GM12865 (cell line): ENCODE measurements at regions not wholly inside any gene's neighbourhood (a gene's known extent, or its start where the extent isn't known, plus 50 kb on each side); places are given as distances from the start of the nearest gene placed in this dataset.

ENCODE experiments used
- DNase-seq: peaks from one replicate; pipeline ENCODE4 v3.0.0; 2010; ENCODE audit warnings: low read depth
- H3K4me3 ChIP-seq: 2 replicates; pipeline ENCODE4 v1.5.1; 2011; ENCODE audit warnings: mild to moderate bottlenecking, low read depth, low read length, control low read depth
- CTCF ChIP-seq: IDR thresholded peaks from 2 replicates; pipeline ENCODE4 v1.5.1; 2011; ENCODE audit warnings: low read length, control low read depth, low read depth, inconsistent platforms; ENCODE audit not compliant: insufficient read depth; ENCODE audit errors: missing control alignments

- no peak for TF ChIP-seq CTCF
- DNase-seq: no peak
- no peak overlapping the region for H3K4me3 ChIP-seq
Measured at GRCh38 chr12:75606151-75606550, 94.7 kb upstream of the KRR1 start.

DNA sequence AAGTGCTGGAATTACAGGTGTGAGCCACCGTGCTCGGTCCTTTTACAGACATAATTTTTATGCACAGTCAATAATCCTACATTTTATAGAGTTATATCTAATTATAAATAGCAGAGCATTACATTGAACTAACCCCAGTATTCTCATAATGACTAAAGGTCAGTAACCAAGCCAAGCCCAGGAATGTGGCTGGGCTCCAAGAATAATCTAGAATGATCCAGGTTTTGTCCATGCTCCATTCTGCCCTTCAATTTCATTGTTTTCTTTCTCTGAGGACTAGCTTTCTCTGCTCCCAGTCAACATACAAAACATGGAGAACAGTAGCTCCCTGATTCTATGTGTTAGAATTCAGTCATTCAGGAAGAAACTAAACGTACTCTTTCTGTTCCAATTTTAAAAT is 92.1 kb upstream of the KRR1 start:
- DNase-seq: no peak
- TF ChIP-seq CTCF: no peak

GRCh38 chr12:75602106-75602505 is 90.7 kb upstream of the KRR1 start:
- TF ChIP-seq CTCF: no peak
- no peak overlapping the region for H3K4me3 ChIP-seq
- no peak for DNase-seq

More for the DNA sequence above, 92.1 kb upstream of the KRR1 start:
- no peak overlapping the region for H3K4me3 ChIP-seq

- no peak for DNase-seq
- no peak overlapping the region for H3K4me3 ChIP-seq
- TF ChIP-seq CTCF: no peak
Measured at GRCh38 chr12:75600146-75600545, 88.7 kb upstream of the KRR1 start.

DNA sequence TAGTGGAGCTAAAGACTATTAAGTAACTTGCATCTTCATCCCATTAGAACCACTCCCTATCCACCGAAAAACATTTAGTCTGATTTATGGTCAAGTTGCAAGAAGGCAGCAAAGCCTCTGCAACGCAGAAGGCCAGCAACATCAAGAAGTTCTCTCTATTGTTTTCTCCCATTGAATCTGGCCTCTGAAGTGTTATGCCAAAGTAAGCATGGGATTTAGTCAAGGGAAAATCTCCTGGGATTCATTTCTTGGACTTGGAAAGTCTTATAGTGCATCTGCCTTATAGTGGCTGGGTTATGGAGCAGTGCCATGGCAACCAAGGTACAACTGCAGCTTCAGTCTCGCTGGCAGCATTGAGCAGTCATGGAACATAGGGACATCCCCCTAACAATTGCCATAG is 87.7 kb upstream of the KRR1 start:
- no peak for TF ChIP-seq CTCF
- no peak for DNase-seq
- no peak overlapping the region for H3K4me3 ChIP-seq

DNA sequence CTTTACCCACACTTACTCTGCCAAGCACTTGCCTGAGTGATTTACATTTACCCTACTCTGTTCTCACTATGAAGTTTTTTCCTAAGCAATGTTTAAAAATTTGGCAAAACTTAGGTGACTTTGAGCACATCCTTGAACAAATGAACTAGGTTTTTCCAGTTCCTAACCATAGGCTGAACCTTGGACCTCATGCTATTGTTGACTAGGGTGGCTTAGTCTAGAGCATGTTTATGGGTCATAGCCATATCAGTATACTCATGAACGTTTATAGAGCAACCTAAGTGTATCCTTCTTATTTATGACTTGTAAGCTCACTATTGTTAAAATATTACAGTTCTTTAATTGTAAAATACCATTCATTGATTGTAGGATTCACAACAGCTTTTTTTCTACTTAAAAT is 85.0 kb upstream of the KRR1 start:
- TF ChIP-seq CTCF: no peak
- DNase-seq: no peak
- H3K4me3 ChIP-seq: no peak overlapping the region

- TF ChIP-seq CTCF: no peak
- H3K4me3 ChIP-seq: no peak overlapping the region
- DNase-seq: no peak
Measured at GRCh38 chr12:75592638-75593335, 81.4 kb upstream of the KRR1 start.
